PC-9 (cell line): ENCODE measurements at regions not wholly inside any gene's neighbourhood (a gene's known extent, or its start where the extent isn't known, plus 50 kb on each side); places are given as distances from the start of the nearest gene placed in this dataset.

Experiments
- BruUV-seq: library from RNA; stranded (reverse); fragments of 400-500 nt; replicated peaks from 2 replicates; lab custom pipeline; 2021; lab: Mats Ljungman, UMichigan
- CTCF ChIA-PET: fragments of 300-600 bp; sonication (Branson Sonifier 250); formaldehyde crosslinking; loops from one replicate; lab custom pipeline; 2022; ENCODE audit warnings: antibody characterized with exemption; lab: Charles Lee
- POLR2A ChIA-PET: fragments of 300-600 bp; sonication (Branson Sonifier 250); formaldehyde crosslinking; loops from one replicate; lab custom pipeline; 2022; ENCODE audit warnings: antibody characterized with exemption; ENCODE audit not compliant: unreplicated experiment; lab: Charles Lee
- DNase-seq, 2 experiments: peaks; one replicate each; pipeline versions ENCODE4 v3.0.0 to v3.0.0-alpha.2; 2015 to 2022; ENCODE audit warnings: mixed read lengths in 1 of 2
- H2AFZ ChIP-seq: fragments of 200-600 bp; sonication (generic); 2 replicates; pipeline ENCODE4 v1.8.1; 2017; ENCODE audit warnings: antibody characterized with exemption
- H3F3A ChIP-seq: fragments of 200-600 bp; sonication (generic); 2 replicates; pipeline ENCODE4 v1.8.1; 2017; ENCODE audit warnings: antibody characterized with exemption, mild to moderate bottlenecking, low read depth; ENCODE audit not compliant: insufficient read depth
- H3K27ac ChIP-seq: fragments of 200-600 bp; sonication (generic); 2 replicates; pipeline ENCODE4 v1.6.1; 2016; ENCODE audit warnings: mixed run types
- H3K27me3 ChIP-seq: fragments of 200-600 bp; sonication (generic); 2 replicates; pipeline ENCODE4 v1.6.1; 2016; ENCODE audit warnings: low read depth, mixed run types; ENCODE audit not compliant: insufficient read depth
- H3K36me3 ChIP-seq: fragments of 200-600 bp; sonication (generic); 2 replicates; pipeline ENCODE4 v1.6.1; 2016; ENCODE audit warnings: low read depth, mixed run types
- H3K4me1 ChIP-seq: fragments of 200-600 bp; sonication (generic); replicated peaks from 2 replicates; pipeline ENCODE4 v1.6.1; 2016; ENCODE audit warnings: mixed run types; ENCODE audit not compliant: insufficient read depth
- H3K4me2 ChIP-seq: fragments of 200-600 bp; sonication (generic); 2 replicates; pipeline ENCODE4 v1.6.1; 2017; ENCODE audit warnings: mixed run types
- H3K4me3 ChIP-seq: fragments of 200-600 bp; sonication (generic); 2 replicates; pipeline ENCODE4 v1.6.1; 2016; ENCODE audit warnings: mixed run types
- H3K79me2 ChIP-seq: fragments of 200-600 bp; sonication (generic); 2 replicates; pipeline ENCODE4 v1.6.1; 2017; ENCODE audit warnings: low read depth, mixed run types
- H3K9me2 ChIP-seq: fragments of 200-600 bp; sonication (generic); 2 replicates; pipeline ENCODE4 v1.8.1; 2017; ENCODE audit warnings: mild to moderate bottlenecking; ENCODE audit not compliant: insufficient read depth
- H3K9me3 ChIP-seq: fragments of 200-600 bp; sonication (generic); 2 replicates; pipeline ENCODE4 v1.8.1; 2016; ENCODE audit warnings: low read depth; ENCODE audit not compliant: insufficient read depth
- H4K20me1 ChIP-seq: fragments of 200-600 bp; sonication (generic); 2 replicates; pipeline ENCODE4 v1.8.1; 2017; ENCODE audit not compliant: insufficient read depth
- EZH2 ChIP-seq: fragments of 200-600 bp; sonication (generic); IDR thresholded peaks from 2 replicates; pipeline ENCODE4 v1.8.0; 2017; ENCODE audit warnings: antibody characterized with exemption, low read depth
- intact Hi-C: fragments of 100-400 bp; cut with micrococcal nuclease; formaldehyde crosslinking; loops from one replicate; pipeline ENCODE4 v1.10.0; 2022; ENCODE audit not compliant: unreplicated experiment
- TF ChIP-seq, protein P1 (sequence below): fragments of 200-600 bp; sonication (generic); conservative IDR thresholded peaks from 2 replicates; pipeline ENCODE4 v1.6.1; 2017; ENCODE audit warnings: mixed run types, antibody characterized with exemption, mild to moderate bottlenecking, moderate library complexity

DNA sequence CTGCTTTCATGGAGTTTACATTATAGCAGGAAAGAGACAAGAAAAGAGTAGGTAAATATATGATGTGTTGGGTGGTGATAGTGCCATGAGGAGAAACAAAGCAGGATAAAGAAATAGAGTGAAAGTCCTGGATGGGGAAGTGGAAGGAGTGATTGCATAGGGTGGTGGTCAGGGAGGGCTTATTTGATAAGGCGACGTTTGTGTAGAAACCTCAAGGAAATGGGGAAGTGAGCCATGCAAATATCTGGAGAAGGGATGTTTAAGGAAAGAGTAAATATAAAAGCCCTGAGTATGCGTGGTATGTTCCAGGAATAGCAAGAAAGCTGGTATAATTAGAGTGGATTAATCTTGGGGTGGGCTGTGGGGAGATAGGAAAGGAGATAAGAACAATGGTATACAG is 134.7 kb upstream of the SV2C start:
- Histone ChIP-seq H3K4me2 (no peak overlapping the region), H4K20me1 (no peaks in the 10 kb centered on the region), H3K4me3 (no peak overlapping the region), H3K9me3 (no peaks in the 10 kb centered on the region), H3F3A (no peaks in the 10 kb centered on the region), H2AFZ (no peak overlapping the region), H3K4me1 (no peaks in the 10 kb centered on the region), H3K27ac (no peak overlapping the region), H3K36me3 (no peaks in the 10 kb centered on the region), H3K79me2 (no peaks in the 10 kb centered on the region), H3K27me3 (no peaks in the 10 kb centered on the region), H3K9me2 (no peaks in the 10 kb centered on the region)
- POLR2A ChIA-PET: no interaction called here
- no peak for DNase-seq
- intact Hi-C loops: no loop called here
- CTCF ChIA-PET: no interaction called here
- no peak for TF ChIP-seq EZH2
- TF ChIP-seq, protein P1, sequence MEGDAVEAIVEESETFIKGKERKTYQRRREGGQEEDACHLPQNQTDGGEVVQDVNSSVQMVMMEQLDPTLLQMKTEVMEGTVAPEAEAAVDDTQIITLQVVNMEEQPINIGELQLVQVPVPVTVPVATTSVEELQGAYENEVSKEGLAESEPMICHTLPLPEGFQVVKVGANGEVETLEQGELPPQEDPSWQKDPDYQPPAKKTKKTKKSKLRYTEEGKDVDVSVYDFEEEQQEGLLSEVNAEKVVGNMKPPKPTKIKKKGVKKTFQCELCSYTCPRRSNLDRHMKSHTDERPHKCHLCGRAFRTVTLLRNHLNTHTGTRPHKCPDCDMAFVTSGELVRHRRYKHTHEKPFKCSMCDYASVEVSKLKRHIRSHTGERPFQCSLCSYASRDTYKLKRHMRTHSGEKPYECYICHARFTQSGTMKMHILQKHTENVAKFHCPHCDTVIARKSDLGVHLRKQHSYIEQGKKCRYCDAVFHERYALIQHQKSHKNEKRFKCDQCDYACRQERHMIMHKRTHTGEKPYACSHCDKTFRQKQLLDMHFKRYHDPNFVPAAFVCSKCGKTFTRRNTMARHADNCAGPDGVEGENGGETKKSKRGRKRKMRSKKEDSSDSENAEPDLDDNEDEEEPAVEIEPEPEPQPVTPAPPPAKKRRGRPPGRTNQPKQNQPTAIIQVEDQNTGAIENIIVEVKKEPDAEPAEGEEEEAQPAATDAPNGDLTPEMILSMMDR: no peak
- BruUV-seq: no TSS peak

- Histone ChIP-seq H3K36me3 (no peaks in the 10 kb centered on the region), H3K27ac (no peak overlapping the region), H3K4me1 (no peaks in the 10 kb centered on the region), H3K4me2 (no peak overlapping the region), H3K4me3 (no peak overlapping the region), H3K27me3 (0 out of 2 replicates have a peak, but pooled peaks cover 3% of the 10 kb centered on the region), H3F3A (no peaks in the 10 kb centered on the region), H4K20me1 (no peaks in the 10 kb centered on the region), H3K9me2 (no peaks in the 10 kb centered on the region), H3K79me2 (no peaks in the 10 kb centered on the region), H2AFZ (no peak overlapping the region), H3K9me3 (no peaks in the 10 kb centered on the region)
- DNase-seq: no peak
- CTCF ChIA-PET: no interaction called here
- intact Hi-C loops: no loop called here
- POLR2A ChIA-PET: no interaction called here
- TF ChIP-seq, protein P1: no peak
- TF ChIP-seq EZH2: no peak
- BruUV-seq: no TSS peak
Measured at GRCh38 chr5:75940418-75940817, 142.8 kb upstream of the SV2C start.

DNA sequence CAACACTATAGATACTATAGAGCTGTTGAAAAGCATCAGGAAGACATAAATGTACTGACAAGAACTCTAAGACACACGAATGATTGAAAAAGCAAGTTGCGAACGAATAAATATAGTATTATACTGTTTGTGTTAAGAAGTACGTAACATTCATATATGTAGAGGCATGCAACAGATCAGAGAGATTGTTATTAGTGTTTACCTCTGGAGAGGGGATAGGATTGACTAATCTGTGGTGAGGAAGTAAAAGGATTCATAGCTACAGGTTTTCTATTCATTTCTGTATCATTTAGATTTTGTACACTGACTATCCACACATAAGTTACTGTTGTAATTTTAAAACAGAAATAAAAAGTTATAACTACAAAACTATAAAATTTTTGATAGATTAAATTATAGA is 147.6 kb upstream of the SV2C start:
- Histone ChIP-seq H2AFZ (no peak overlapping the region), H3K27me3 (peaks cover 42% of the 10 kb centered on the region), H3K27ac (no peak overlapping the region), H3K9me2 (no peaks in the 10 kb centered on the region), H3K4me2 (no peak overlapping the region), H3F3A (no peaks in the 10 kb centered on the region), H3K9me3 (no peaks in the 10 kb centered on the region), H4K20me1 (no peaks in the 10 kb centered on the region; the same call in 1 of the 2 replicates), H3K4me1 (no peaks in the 10 kb centered on the region), H3K36me3 (no peaks in the 10 kb centered on the region), H3K4me3 (no peak overlapping the region), H3K79me2 (no peaks in the 10 kb centered on the region)
- ChIA-PET POLR2A (no interaction called here), CTCF (no interaction called here)
- BruUV-seq: no TSS peak
- DNase-seq: no peak
- intact Hi-C loops: no loop called here
- TF ChIP-seq EZH2: no peak
- TF ChIP-seq, protein P1: no peak
